Astrocyte (in vitro differentiated cells and primary cell): ENCODE measurements at regions not wholly inside any gene's neighbourhood (a gene's known extent, or its start where the extent isn't known, plus 50 kb on each side); places are given as distances from the start of the nearest gene placed in this dataset.

Experiments used
- DNase-seq: peaks from one replicate; pipeline ENCODE4 v3.0.0-alpha.2; 2010; ENCODE audit warnings: low read depth
- FAIRE-seq: peaks from 2 replicates; lab custom pipeline; 2011; peaks lifted over from hg19 to GRCh38; lab: Jason Lieb, UNC
- H2AFZ ChIP-seq: 2 replicates; pipeline ENCODE4 v1.6.0; 2012; ENCODE audit warnings: low read depth, low read length, inconsistent platforms
- H3K27ac ChIP-seq: 2 replicates; pipeline ENCODE4 v1.5.1; 2011; ENCODE audit warnings: low read depth, low read length, inconsistent platforms
- H3K27me3 ChIP-seq: 2 replicates; pipeline ENCODE4 v1.6.0; 2011; ENCODE audit warnings: low read length, inconsistent platforms; ENCODE audit not compliant: insufficient read depth
- H3K36me3 ChIP-seq: 2 replicates; pipeline ENCODE4 v1.5.1; 2011; ENCODE audit warnings: low read length, inconsistent platforms; ENCODE audit not compliant: insufficient read depth
- H3K4me1 ChIP-seq: 2 replicates; pipeline ENCODE4 v1.5.1; 2011; ENCODE audit warnings: low read length, inconsistent platforms; ENCODE audit not compliant: insufficient read depth
- H3K4me2 ChIP-seq: 2 replicates; pipeline ENCODE4 v1.6.0; 2012; ENCODE audit warnings: low read length, inconsistent platforms
- H3K4me3 ChIP-seq: 2 replicates; pipeline ENCODE4 v1.5.1; 2011; ENCODE audit warnings: low read depth, mild to moderate bottlenecking, low read length, inconsistent platforms; ENCODE audit not compliant: insufficient read depth
- H3K79me2 ChIP-seq: 2 replicates; pipeline ENCODE4 v1.6.0; 2012; ENCODE audit warnings: mild to moderate bottlenecking, low read length, inconsistent platforms; ENCODE audit not compliant: insufficient read depth
- H3K9ac ChIP-seq: 2 replicates; pipeline ENCODE4 v1.6.0; 2012; ENCODE audit warnings: mild to moderate bottlenecking, low read length, inconsistent platforms
- H3K9me3 ChIP-seq: 2 replicates; pipeline ENCODE4 v1.5.1; 2012; ENCODE audit warnings: low read depth, mild to moderate bottlenecking, low read length, inconsistent platforms; ENCODE audit not compliant: insufficient read depth
- H4K20me1 ChIP-seq: 2 replicates; pipeline ENCODE4 v1.6.0; 2012; ENCODE audit warnings: low read length, inconsistent platforms; ENCODE audit not compliant: insufficient read depth
- H3K27ac Mint-ChIP-seq: one replicate; pipeline ENCODE4 v1.8.0; 2021; ENCODE audit warnings: mild to moderate bottlenecking, mixed read lengths; ENCODE audit not compliant: unreplicated experiment
- H3K27me3 Mint-ChIP-seq: one replicate; pipeline ENCODE4 v1.8.0; 2021; ENCODE audit warnings: low read depth, mixed read lengths; ENCODE audit not compliant: unreplicated experiment
- H3K36me3 Mint-ChIP-seq: one replicate; pipeline ENCODE4 v1.8.0; 2021; ENCODE audit warnings: low read depth, mixed read lengths; ENCODE audit not compliant: unreplicated experiment
- H3K4me1 Mint-ChIP-seq: one replicate; pipeline ENCODE4 v1.8.0; 2021; ENCODE audit warnings: low read depth, mixed read lengths; ENCODE audit not compliant: unreplicated experiment
- H3K4me3 Mint-ChIP-seq: one replicate; pipeline ENCODE4 v1.8.0; 2021; ENCODE audit warnings: mild to moderate bottlenecking, moderate library complexity, mixed read lengths; ENCODE audit not compliant: unreplicated experiment
- H3K9me3 Mint-ChIP-seq: one replicate; pipeline ENCODE4 v1.8.0; 2021; ENCODE audit warnings: mild to moderate bottlenecking, mixed read lengths; ENCODE audit not compliant: unreplicated experiment
- EZH2 ChIP-seq: IDR thresholded peaks from 2 replicates; pipeline ENCODE4 v1.6.1; 2012; ENCODE audit warnings: mild to moderate bottlenecking, low read length, inconsistent platforms; ENCODE audit not compliant: insufficient read depth
- TF ChIP-seq, protein P1 (sequence below): IDR thresholded peaks from 2 replicates; pipeline ENCODE4 v1.5.1; 2011; ENCODE audit warnings: low read depth, mild to moderate bottlenecking, inconsistent platforms, low read length, moderate library complexity; ENCODE audit not compliant: insufficient read depth

DNA sequence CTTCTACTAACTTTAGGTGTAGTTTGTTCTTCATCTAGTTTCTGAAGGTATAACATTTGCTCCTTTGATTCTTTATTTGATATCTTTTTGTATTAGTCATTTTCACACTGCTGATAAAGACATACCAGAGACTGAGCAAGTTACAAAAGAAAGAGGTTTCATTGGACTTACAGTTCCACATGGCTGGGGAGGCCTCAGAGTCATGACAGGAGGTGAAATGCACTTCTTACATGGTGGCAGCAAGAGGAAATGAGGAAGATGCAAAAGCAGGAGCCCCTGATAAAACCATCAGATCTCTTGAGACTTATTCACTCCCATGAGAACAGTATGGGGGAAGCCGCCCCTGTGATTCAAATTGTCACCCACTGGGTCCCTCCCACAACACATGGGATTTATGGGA is 544.4 kb upstream of the DSEL start:
- Histone ChIP-seq H3K36me3 (no peaks in the 10 kb centered on the region), H3K4me3 (no peak overlapping the region), H3K79me2 (no peaks in the 10 kb centered on the region), H3K27ac (no peak overlapping the region), H3K9me3 (no peaks in the 10 kb centered on the region), H3K4me1 (no peaks in the 10 kb centered on the region), H3K27me3 (no peaks in the 10 kb centered on the region), H3K4me2 (no peak overlapping the region), H3K9ac (no peak overlapping the region), H2AFZ (no peak overlapping the region), H4K20me1 (no peaks in the 10 kb centered on the region)
- Mint-ChIP-seq H3K4me1 (no peaks in the 10 kb centered on the region), H3K4me3 (no peak overlapping the region), H3K36me3 (no peaks in the 10 kb centered on the region), H3K27ac (no peak overlapping the region), H3K9me3 (no peaks in the 10 kb centered on the region), H3K27me3 (no peaks in the 10 kb centered on the region)
- peak; percentile 24 for DNase-seq
- FAIRE-seq = no peak
- TF ChIP-seq, protein P1, sequence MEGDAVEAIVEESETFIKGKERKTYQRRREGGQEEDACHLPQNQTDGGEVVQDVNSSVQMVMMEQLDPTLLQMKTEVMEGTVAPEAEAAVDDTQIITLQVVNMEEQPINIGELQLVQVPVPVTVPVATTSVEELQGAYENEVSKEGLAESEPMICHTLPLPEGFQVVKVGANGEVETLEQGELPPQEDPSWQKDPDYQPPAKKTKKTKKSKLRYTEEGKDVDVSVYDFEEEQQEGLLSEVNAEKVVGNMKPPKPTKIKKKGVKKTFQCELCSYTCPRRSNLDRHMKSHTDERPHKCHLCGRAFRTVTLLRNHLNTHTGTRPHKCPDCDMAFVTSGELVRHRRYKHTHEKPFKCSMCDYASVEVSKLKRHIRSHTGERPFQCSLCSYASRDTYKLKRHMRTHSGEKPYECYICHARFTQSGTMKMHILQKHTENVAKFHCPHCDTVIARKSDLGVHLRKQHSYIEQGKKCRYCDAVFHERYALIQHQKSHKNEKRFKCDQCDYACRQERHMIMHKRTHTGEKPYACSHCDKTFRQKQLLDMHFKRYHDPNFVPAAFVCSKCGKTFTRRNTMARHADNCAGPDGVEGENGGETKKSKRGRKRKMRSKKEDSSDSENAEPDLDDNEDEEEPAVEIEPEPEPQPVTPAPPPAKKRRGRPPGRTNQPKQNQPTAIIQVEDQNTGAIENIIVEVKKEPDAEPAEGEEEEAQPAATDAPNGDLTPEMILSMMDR = no peak
- no peak for TF ChIP-seq EZH2

DNA sequence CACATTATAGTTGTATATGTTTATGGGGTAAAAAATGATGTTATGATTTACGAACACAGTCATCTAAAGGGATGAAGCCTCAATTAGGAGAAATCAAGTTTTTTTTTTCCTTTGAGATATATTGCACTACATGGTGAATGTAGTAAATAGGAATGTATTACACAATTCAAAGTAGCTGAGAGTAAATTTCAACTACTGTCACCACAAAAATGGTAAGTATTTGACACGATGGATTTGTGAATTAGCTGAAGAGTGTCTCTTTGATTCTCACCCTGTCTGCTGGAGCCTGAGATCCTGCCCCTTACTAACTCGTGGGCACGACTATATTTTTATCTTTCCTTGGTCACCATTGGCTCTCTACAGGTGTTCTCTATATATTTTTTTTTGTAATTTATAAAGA is 540.4 kb upstream of the DSEL start:
- Mint-ChIP-seq H3K4me3 (no peak overlapping the region), H3K36me3 (no peaks in the 10 kb centered on the region)
- TF ChIP-seq, protein P1 = no peak
- TF ChIP-seq EZH2 = no peak

DNA sequence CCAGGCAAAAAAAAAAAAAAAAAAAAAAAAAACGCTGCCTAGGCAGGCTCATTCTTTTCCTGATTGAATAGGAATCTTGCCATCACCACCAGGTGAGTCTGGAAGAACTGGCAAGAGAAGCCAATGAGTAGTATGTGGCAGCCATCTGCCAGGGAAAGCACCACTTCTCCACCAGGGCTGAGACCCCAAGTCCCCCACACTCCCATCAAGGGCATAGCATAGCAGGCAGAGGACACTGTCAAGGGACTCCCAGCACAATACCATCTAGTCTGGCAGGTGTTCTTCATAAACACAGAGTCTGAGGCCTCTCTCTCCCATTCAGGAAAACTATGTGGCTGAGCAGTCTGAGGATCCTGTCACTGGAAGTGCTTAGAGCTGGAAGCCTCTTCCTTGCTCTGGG is 538.1 kb upstream of the DSEL start:
- H3K36me3 Mint-ChIP-seq = no peaks in the 10 kb centered on the region
- no peaks in the 10 kb centered on the region for H3K27me3 ChIP-seq
- no peaks in the 10 kb centered on the region for H3K9me3 ChIP-seq
- H2AFZ ChIP-seq = no peak overlapping the region
- TF ChIP-seq EZH2 = no peak
- TF ChIP-seq, protein P1 = no peak
- DNase-seq (no peak), FAIRE-seq (no peak)
- H3K4me2 ChIP-seq = no peak overlapping the region
- H3K9me3 Mint-ChIP-seq = peaks cover 2% of the 10 kb centered on the region
- no peak overlapping the region for H3K4me3 Mint-ChIP-seq
- no peaks in the 10 kb centered on the region for H3K27me3 Mint-ChIP-seq
- no peaks in the 10 kb centered on the region for H3K4me1 ChIP-seq
- H3K4me3 ChIP-seq = no peak overlapping the region
- no peaks in the 10 kb centered on the region for H3K36me3 ChIP-seq
- no peak overlapping the region for H3K27ac ChIP-seq
- H4K20me1 ChIP-seq = no peaks in the 10 kb centered on the region
- H3K79me2 ChIP-seq = no peaks in the 10 kb centered on the region
- no peak overlapping the region for H3K27ac Mint-ChIP-seq
- H3K4me1 Mint-ChIP-seq = no peaks in the 10 kb centered on the region
- H3K9ac ChIP-seq = no peak overlapping the region

More for the DNA sequence above, 540.4 kb upstream of the DSEL start:
- no peaks in the 10 kb centered on the region for H3K9me3 ChIP-seq
- no peak overlapping the region for H3K9ac ChIP-seq
- H4K20me1 ChIP-seq = no peaks in the 10 kb centered on the region
- no peak overlapping the region for H3K4me2 ChIP-seq
- H3K79me2 ChIP-seq = no peaks in the 10 kb centered on the region
- FAIRE-seq = no peak
- no peak overlapping the region for H3K27ac ChIP-seq
- H3K27ac Mint-ChIP-seq = no peak overlapping the region
- H3K9me3 Mint-ChIP-seq = peaks cover 2% of the 10 kb centered on the region
- H2AFZ ChIP-seq = no peak overlapping the region
- no peaks in the 10 kb centered on the region for H3K36me3 ChIP-seq
- DNase-seq = peak; percentile 56
- no peaks in the 10 kb centered on the region for H3K27me3 Mint-ChIP-seq
- no peaks in the 10 kb centered on the region for H3K4me1 ChIP-seq
- no peaks in the 10 kb centered on the region for H3K4me1 Mint-ChIP-seq
- H3K27me3 ChIP-seq = no peaks in the 10 kb centered on the region
- H3K4me3 ChIP-seq = no peak overlapping the region
